PC-9 (cell line): ENCODE measurements at regions not wholly inside any gene's neighbourhood (a gene's known extent, or its start where the extent isn't known, plus 50 kb on each side); places are given as distances from the start of the nearest gene placed in this dataset.

Experiments
- EZH2 ChIP-seq: fragments of 200-600 bp; sonication (generic); IDR thresholded peaks from 2 replicates; pipeline ENCODE4 v1.8.0; 2017; ENCODE audit warnings: antibody characterized with exemption, low read depth
- TF ChIP-seq, protein P1 (sequence below): fragments of 200-600 bp; sonication (generic); conservative IDR thresholded peaks from 2 replicates; pipeline ENCODE4 v1.6.1; 2017; ENCODE audit warnings: mixed run types, antibody characterized with exemption, mild to moderate bottlenecking, moderate library complexity

DNA sequence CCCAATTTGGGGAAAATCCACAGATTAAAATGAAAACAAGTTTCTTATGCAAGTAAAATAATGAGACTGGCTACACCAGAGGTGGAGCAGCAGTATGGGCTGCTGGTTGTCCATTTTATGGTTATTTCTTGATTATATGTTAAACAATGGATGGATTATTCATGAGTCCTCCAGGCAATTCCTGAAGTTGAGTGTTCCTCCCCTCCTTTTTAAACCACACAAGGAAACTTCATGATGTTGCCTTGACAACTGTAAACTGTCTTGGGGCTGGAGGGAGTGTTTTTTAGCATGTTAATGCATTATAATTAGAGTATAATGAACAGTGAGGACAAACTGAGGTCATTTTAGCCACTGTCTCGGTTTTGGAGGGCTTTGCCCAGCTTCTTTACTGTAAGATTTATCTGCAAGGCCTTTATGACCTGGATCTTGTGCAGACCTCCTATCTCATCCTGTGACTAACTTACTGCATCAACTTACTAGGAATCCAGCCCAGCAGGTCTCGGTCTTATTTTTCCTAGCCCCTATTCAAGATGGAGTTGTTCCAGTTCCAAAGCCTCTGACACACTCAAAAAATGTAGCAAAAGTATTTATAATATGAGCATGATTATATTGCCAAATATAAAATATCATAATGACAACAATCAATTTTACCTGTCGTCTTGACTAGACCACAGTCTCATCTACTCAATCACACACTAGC lies 534.0 kb downstream of the TMEM121 start:
- TF ChIP-seq, protein P1, sequence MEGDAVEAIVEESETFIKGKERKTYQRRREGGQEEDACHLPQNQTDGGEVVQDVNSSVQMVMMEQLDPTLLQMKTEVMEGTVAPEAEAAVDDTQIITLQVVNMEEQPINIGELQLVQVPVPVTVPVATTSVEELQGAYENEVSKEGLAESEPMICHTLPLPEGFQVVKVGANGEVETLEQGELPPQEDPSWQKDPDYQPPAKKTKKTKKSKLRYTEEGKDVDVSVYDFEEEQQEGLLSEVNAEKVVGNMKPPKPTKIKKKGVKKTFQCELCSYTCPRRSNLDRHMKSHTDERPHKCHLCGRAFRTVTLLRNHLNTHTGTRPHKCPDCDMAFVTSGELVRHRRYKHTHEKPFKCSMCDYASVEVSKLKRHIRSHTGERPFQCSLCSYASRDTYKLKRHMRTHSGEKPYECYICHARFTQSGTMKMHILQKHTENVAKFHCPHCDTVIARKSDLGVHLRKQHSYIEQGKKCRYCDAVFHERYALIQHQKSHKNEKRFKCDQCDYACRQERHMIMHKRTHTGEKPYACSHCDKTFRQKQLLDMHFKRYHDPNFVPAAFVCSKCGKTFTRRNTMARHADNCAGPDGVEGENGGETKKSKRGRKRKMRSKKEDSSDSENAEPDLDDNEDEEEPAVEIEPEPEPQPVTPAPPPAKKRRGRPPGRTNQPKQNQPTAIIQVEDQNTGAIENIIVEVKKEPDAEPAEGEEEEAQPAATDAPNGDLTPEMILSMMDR, result no peak
- no peak for TF ChIP-seq EZH2
